HG02588 (cell line): ENCODE measurements at regions not wholly inside any gene's neighbourhood (a gene's known extent, or its start where the extent isn't known, plus 50 kb on each side); places are given as distances from the start of the nearest gene placed in this dataset.

Experiments
- ATAC-seq: cut with Tn5 transposase; IDR thresholded peaks from one replicate; pipeline ENCODE4 v1.9.1; 2021; ENCODE audit warnings: mild to moderate bottlenecking, moderate library complexity; ENCODE audit not compliant: unreplicated experiment

DNA sequence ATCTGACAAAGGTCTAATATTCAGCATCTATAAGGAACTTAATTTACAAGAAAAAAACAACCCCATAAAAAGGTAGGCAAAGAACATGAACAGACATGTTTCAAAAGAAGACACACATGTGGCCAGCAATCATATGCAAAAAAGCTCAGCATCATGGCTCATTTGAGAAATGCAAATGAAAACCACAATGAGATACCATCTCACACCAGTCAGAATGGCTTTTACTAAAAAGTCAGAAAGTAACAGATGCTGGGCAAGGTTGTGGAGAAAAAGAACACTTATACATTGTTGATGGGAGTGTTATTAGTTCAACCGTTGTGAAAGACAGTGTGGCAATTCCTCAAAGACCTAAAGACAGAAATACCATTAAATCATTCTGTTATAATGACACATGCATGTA lies 289.9 kb upstream of the MMS22L start:
- no peak for ATAC-seq

DNA sequence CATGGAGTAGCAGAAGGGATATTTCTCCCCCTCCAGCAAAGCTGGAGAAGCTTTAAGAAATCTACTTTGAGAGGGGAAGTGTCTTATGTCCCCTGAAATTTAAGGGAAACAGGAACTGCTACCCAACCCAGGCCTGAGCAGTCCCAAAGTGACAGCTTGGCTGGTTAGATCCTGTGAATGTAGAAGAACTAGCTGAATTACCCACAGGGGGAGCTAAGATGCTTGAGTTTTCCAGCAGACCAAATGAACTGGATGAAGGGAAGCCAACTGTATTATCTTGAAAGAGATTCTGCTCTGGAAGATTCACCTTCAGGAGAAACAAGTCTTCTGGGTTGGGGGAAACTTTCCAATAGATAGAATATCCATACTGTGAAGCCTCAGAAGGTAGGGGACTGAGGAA lies 303.3 kb upstream of the MMS22L start:
- ATAC-seq = no peak

DNA sequence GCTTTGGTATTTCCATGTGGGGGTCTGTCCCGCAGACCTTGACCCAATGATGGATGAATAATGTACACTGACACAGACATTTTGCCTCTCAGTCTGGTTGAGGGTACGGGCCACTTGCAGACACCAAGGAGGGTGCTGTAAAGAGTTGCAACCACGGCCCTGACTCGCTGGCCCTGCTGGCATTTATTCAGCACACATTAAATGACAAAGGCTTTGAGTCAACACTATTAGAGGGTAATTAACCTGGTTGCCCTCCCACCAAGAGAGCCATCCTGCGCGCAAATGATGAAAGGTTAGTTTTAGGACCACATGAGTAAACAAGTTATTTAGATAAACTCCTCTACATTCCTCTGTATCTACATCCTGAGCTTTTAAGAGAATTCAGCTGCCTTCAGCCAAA lies 308.9 kb upstream of the MMS22L start:
- ATAC-seq = no peak

DNA sequence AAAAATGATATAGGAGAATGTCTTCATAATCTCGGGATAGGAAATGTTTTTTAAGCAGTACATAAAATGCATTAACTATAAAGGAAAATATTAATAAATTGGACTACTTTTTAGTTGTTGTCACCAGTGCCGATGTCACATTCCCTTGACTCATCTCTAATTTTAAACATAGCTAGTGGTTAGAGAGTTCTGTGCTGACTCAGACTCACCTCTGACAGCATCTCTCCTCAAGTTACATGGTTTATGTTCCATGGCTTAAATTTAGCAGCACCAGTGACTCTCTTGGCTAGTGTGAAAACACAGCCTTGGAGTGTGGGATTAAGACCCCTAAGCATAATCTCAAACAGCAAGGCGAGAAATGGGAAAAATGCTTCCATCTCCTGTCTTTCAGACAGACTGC lies 311.8 kb upstream of the MMS22L start:
- ATAC-seq = no peak

DNA sequence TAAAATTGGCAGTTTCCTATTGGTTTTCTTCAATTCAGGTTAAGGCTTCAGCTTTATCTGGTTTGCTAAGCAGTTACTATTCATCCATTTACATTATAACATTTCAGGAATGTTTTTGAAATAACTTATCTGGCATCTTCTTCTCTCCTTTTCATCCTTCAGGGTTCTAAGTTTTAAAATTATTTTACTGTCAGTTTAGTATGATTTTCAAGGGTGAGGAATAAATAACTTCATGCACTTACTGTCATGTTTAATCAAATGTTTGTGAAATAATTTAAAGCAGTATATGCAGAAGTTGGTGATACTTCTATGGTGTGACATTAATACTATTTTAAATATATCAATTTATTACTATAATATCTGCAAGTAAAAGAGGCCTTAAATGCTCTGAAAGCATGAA lies 338.1 kb upstream of the MMS22L start:
- no peak for ATAC-seq

DNA sequence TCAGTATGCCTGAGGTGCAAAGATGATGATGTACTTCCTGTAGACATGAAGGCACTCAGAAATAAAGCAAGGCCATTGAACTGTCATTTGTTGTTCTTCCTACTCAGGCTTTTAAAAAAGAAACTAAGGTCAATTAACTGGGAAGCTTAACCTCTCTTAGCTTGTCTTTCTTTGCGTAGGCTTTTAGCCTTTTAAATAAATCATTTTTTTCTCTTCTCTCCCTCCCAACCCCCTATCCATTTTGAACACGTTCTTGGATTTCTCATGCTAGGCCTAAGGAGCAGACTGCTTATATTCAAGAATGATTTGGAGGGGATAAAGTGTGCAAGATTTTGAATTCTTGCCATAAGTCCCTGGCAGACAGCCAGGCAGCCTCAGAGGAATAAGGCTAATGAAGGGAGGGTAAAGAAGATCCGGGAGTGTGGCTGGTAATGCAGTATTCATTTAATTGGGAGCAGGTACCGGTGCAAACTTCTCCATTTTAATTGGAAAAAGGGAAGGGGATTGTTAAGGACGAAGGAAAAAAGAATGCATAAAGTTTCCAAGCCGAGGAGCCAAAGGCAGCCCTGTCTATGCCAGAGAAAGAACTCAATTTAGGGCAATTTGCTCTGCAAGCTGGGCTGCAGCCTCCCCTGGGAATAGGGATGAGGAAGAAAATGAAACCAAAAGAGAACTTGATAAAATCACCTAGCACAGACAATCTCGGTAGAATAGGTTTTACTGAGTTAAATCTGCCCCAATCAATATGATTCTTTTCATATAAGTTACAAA lies 343.8 kb upstream of the MMS22L start:
- no peak for ATAC-seq

DNA sequence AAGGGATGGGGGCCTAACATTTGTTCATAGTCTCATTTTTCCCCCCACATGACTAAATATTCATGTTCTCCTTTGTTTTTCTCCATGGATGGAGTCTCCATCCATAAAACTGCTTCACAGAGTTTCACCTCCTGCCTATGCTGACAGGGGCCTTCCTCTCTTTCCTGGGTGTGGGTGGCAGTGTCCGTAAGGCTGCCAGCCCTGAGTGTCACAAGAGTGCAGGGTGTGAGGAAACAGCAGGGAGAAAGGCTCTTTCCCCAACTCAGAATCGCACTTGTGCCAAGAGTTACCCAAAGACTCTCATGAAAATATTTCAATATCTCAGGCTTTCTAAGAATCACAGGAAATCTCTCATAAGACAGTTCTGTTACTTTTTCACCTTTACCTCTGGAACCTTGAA lies 346.2 kb upstream of the MMS22L start:
- no peak for ATAC-seq

DNA sequence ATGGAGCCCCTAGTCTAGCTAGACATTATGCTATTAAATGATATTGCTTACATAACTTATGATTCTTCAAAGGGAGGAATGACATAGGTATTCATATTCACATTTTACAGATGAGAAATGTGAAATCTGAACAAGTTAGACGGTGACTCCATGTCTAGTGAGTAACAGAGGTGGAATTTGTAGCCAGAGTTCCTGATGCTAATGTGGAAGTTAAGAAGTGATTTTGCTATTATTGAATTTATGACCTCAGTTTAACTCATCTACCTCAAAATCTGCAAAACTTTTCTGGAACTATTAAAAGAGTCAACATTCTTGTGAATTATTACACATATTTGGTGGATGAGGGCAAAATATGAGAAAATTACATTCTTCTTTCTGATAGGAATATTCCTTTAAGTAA lies 347.6 kb upstream of the MMS22L start:
- no peak for ATAC-seq

DNA sequence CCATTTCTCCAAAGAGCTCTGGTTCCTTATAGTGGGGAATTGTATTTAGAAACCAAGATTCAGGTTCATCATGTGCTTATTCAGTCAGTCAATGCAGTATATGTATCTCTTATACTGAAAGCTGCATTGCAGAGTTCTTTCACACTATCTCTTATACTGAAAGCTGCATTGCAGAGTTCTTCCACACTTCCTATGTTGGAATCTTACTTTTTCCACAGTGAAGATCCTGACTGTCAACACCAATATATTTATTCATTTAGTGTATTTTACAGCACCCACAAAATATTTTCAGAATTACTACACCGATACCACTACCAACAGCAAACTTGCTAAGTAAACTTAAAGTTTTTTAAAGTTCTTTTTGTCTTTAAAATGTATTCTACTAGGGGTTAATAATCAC lies 349.3 kb upstream of the MMS22L start:
- ATAC-seq = no peak

DNA sequence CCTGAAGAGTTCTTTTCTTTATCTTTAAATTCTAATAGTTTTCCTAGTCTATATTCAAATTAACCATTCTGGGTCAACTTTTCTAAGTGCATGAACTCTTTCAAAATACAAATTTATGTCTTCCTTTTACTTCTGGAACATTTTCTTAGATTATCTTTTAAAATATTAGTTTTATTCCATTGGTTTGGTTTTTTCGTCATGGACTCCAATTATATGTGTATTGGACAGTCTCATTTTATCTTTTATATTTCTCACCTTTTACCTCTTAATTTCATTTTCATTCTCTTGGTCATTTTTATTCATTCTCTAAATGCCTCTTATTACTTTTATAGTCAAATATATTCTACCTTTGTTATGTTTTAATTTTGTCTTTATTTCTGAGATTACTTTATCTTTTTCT lies 356.7 kb upstream of the MMS22L start:
- ATAC-seq = no peak

DNA sequence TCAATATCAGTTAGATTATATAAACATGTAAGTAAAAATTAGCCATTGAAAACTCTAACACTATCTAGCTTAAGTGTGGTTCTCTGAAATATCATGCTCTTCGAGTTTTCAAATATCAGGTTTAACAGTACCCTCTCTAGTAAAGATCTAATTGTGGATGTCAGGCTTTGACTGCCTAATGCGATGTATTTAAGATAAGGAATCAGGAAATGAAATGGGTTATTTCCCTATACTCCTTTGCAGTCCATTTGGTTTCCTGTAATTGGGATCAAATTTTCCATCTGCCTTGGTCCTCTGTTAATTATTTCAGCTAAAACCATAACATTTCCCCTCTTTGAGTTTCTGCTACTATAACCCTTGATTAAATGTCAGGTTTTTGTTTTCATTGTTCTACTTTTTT lies 361.3 kb upstream of the MMS22L start:
- ATAC-seq = no peak

DNA sequence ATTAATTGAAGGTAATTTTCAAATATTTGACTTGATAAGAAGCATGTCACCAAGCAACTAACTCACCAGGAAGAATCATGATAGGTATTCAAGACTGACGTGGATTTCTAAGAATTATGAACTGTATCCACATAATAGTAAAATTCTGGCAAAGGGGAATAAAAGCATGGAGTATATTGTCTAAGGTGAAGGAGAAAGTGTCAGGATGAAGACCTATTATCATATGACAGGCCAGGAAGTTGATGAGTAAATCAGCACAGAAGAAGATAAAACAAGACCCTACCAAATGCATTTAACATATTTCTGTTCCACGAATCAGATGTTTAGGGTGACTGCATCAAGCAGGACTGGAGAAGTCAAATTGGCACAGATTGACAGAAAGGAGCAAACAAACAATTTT lies 362.7 kb upstream of the MMS22L start:
- ATAC-seq = no peak

DNA sequence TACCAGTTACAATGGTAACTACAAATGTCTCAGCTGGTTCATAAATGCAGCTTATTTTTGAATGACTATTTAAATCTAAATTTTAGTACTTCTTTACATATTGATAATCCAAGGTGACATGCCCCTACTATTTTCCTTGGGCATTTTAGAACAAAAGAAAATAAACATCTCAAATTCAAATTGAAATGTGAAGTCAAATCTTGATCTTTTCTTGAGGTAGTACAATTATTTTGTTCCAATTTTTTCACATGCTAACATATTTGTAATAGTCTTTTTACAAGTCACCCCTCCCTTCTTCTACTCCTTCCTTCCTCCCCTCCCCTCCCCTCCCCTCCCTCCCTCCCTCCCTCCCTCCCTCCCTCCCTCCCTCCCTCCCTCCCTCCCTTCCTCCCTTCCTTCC lies 370.1 kb upstream of the MMS22L start:
- ATAC-seq = no peak

DNA sequence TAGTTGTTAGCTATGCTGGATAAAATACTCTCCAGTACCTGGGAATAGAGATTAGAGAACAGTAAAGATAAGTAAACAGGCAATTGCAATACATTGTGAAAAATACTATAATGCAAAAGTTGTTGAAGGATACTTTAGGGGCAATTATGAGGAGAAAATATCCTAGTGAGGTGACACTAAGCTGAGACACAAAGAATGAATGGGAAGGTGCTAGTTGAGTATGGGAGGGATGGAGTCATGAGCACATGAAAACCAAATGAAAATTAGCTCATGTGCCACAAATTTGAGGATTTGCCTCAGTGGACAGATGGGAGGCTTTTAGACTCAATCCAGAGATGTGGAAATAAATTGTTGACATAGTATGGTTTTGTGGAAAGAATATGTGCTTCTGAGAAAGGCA lies 370.5 kb upstream of the MMS22L start:
- no peak for ATAC-seq

DNA sequence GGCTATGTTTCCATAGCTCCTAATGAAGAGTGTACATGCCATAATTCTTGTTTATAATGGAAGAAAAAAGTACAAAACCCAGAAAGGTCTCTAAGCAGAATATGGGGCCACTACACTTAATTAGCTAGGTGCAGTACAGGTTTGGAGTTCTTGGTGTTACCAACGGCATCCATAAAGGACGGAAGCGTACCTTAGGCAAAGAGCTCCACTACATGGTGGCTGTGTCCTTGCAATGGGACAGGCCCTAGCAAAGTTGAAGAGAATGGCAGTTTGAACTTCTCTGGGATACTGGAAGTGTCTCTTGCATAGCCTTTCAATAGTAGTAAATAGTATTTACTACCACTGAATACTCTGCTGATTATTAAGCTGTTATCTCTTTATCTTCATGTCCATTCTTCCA lies 371.7 kb upstream of the MMS22L start:
- ATAC-seq = no peak

DNA sequence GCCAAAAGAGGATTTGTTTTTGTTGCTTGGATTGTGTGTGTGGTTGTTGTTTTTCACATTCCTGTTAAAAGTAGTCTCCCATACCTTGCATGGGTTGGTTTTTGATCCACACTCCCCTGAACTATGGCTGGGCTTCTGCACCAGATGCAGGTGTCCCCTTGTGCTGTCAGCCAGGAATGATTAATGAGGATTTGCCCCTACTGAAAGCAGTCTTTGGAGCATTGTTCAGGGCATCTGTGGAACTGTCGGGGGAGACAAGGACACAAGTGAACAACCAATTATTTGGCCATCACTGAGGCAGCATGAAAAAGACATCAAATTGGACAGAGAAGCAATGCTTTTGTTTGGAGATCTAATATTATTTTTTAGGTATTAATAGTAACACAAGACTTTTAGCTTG lies 373.2 kb upstream of the MMS22L start:
- no peak for ATAC-seq

DNA sequence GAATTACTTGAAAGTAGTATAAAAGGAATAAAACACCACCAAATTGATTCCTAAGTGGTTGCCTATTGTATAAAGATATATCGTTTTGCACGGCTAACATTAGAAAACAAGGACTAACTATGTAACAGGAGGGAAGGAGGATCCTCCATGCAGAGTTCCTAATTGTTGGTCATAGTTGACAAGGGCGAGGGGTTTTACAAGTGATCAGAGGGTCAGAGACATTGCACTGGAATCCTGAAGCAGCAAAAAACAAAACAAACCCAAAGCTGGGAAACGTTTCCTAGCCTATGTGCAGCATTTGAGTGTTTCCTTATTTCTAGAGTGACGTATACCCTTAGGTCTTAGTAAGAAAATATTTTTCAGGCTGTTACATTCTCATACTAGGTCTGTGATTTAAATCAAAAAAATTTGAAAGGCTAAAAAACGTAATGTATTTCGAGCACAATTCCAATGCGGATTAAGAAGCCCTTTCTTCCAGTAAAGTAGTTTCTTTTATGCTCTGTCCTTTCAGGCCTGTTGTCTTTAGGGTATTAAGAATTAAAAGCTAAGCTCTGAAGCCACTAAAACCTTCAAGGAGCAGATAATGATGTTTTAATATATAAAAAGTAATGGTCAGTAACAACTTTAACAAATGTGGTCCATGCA lies 373.8 kb upstream of the MMS22L start:
- no peak for ATAC-seq

DNA sequence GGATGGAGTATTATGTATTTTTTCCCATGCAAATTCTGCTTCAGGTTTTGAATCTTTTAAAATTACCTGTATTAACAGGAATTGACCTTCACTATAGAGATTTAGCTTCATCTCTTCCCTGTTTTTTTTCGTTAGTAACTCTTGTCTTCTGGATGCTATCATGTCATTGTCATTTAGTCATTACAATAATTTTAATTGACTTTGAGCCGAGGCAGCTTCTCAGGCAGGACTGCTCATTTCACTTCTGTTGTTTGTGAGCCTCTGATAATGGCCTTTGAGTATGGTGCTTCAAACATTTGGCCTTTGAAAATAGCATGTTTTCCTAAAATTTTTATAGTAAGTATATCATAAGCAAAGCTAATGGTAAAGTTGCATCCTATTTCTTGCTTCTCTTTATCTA lies 375.1 kb upstream of the MMS22L start:
- ATAC-seq = no peak

DNA sequence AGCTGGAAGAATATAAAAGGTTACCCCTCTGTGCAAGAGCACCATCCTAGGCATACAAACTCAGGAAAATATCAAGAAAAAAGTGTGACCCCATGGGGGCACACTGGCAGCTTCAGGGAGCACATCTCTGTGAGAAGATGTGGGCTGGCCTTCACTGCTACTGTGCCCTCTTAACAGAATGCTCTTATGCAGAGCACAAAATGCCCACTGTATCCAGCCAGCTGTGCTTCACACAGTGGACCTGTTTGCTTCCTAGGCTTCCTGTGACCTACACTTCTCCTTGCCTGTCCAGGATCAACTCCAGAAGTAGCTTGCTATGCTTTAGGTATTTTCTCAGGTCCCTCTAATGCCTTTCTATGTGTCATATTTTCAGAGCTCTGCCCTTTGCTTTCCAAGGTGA lies 380.2 kb upstream of the MMS22L start:
- ATAC-seq = no peak

DNA sequence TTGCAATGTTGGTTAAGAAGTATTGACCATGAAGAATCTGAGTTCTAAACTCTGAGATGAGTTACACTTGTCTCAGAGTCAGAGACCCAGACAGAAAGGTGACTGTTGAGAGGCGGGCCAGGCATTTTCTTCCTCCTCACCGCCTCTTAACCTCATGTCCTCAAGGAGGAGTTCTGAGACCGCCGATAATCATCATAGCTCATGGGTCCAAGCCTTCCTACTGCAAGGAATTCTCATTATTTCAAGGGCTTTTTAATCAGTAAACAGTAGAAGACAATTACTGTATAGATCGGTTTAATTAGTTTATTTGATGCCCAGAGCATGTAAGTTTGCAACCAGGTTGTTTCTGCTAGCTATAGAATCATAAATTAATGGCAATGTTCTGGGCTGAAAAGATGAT lies 382.4 kb upstream of the MMS22L start:
- no peak for ATAC-seq

DNA sequence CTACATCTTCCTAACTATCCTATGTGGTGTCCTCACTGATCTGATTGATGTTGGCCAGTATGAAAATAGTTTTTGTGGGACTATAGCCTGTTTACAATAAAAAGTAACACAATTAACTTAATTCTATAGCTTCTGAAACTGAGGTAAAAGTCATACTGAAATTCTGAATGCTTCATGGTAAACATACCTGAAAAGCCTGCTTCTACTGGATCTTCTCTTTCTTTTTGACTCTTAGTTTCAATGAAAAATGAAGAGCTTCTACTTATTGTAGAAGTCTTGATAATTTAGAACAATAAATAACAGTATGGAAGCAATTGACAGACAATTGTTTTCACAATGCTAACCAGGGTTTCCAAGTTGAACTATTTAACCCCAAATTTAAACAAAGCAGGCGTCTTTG lies 383.9 kb upstream of the MMS22L start:
- no peak for ATAC-seq

DNA sequence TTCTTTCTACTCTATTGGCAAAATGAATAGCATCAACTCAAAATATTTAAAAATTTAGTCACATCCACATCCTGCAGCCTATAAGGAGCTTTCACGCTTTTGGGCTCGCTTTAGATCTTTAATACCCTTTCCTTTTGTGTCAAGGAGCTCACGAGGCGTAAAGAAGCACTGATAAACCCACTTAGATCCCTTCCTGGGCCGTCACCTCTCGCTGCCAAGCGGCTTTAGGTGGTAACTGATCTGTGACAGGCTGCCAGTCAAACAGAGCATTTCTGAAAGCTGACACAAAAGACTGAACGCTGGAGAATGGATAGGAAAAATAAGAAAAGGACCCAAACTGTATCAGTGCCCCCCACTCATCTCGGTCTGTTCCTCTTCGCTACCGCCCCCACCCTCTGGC lies 385.7 kb upstream of the MMS22L start:
- ATAC-seq = peak; percentile 30
